GM20000 (cell line): ENCODE measurements at regions not wholly inside any gene's neighbourhood (a gene's known extent, or its start where the extent isn't known, plus 50 kb on each side); places are given as distances from the start of the nearest gene placed in this dataset.

ENCODE experiments used
- DNase-seq: peaks from one replicate; pipeline ENCODE4 v3.0.0; 2012; ENCODE audit warnings: low spot score
- CTCF ChIP-seq: IDR thresholded peaks from 2 replicates; pipeline ENCODE4 v1.5.1; 2012; ENCODE audit warnings: mild to moderate bottlenecking, control low read depth; ENCODE audit errors: extremely low read depth, missing control alignments

- TF ChIP-seq CTCF: no peak
- no peak for DNase-seq
Observed at GRCh38 chr5:17880869-17881268, 246.6 kb downstream of the TAF11L14 start.

GRCh38 chr5:17882760-17883488 lies 248.7 kb downstream of the TAF11L14 start:
- no peak for TF ChIP-seq CTCF
- DNase-seq: no peak

GRCh38 chr5:17888155-17888554 lies 253.9 kb downstream of the TAF11L14 start:
- DNase-seq: no peak
- TF ChIP-seq CTCF: no peak

- TF ChIP-seq CTCF: no peak
- DNase-seq: no peak
Observed at GRCh38 chr5:17890501-17890900, 256.2 kb downstream of the TAF11L14 start.

- DNase-seq: no peak
- no peak for TF ChIP-seq CTCF
Observed at GRCh38 chr5:17891881-17892280, 257.6 kb downstream of the TAF11L14 start.

- no peak for TF ChIP-seq CTCF
- DNase-seq: no peak
Observed at GRCh38 chr5:17893026-17893635, 258.9 kb downstream of the TAF11L14 start.

- TF ChIP-seq CTCF: no peak
- DNase-seq: no peak
Observed at GRCh38 chr5:17895288-17896033, 261.2 kb downstream of the TAF11L14 start.
